ENCODE measurements at regions not wholly inside any gene's neighbourhood (a gene's known extent, or its start where the extent isn't known, plus 50 kb on each side); places are given as distances from the start of the nearest gene placed in this dataset.
A peak's percentile ranks its signal among the peaks of the same experiment; 100 is the strongest.

DNA sequence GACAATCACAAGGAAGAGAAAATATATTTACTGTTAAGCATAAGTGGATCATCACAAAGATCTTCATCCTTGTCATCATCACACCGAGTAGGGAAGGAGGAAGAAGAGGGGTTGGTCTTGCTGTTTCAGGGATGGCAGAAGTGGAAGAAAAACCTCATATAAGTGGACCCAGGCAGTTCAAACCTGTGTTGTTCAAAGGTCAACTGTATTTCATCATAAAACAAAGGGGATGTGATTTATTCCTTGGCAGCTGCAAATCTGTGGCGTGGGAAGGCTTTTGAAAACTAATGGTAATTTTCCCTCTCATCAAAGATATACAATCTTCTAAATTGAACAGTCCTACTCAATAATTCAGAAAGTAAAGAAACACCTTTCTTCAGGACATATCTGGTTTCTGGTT lies 129.9 kb upstream of the ABI3BP start:
- no peak for DNase-seq (ENCODE audit: low read depth, low spot score)
- H3K9me3 ChIP-seq (ENCODE audit: control insufficient read depth, insufficient read depth, low read length), result no peaks in the 10 kb centered on the region
- ChIA-PET POLR2A (no interaction called here), CTCF (no interaction called here)
- TF ChIP-seq, protein P1, sequence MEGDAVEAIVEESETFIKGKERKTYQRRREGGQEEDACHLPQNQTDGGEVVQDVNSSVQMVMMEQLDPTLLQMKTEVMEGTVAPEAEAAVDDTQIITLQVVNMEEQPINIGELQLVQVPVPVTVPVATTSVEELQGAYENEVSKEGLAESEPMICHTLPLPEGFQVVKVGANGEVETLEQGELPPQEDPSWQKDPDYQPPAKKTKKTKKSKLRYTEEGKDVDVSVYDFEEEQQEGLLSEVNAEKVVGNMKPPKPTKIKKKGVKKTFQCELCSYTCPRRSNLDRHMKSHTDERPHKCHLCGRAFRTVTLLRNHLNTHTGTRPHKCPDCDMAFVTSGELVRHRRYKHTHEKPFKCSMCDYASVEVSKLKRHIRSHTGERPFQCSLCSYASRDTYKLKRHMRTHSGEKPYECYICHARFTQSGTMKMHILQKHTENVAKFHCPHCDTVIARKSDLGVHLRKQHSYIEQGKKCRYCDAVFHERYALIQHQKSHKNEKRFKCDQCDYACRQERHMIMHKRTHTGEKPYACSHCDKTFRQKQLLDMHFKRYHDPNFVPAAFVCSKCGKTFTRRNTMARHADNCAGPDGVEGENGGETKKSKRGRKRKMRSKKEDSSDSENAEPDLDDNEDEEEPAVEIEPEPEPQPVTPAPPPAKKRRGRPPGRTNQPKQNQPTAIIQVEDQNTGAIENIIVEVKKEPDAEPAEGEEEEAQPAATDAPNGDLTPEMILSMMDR (IDR thresholded peaks at IDR 0.05; ENCODE audit: low read depth, low read length), result no peak
- no peak overlapping the region for H3K4me3 ChIP-seq (ENCODE audit: low read depth, low read length)
- no peaks in the 10 kb centered on the region for H3K27me3 ChIP-seq (ENCODE audit: control insufficient read depth, insufficient read depth, low read length)
- H3K27ac ChIP-seq (ENCODE audit: low read depth, low read length), result no peak overlapping the region

DNA sequence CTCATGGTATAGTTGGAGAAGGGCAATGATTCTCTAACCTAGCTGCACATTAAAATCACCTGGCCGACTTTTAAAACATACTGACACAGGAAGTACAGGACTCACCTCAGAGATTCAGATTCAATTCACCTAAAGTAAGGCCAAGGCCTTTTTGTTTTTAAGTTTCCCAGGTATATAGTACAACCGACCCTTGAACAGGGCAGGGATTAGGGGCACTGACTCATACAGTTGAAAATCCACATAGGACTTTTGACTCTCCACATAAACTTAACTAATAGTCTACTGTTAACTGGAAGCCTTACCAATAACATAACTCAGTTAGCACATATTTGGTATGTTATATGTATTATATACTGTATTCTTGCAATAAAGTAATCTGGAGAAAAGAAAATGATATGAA lies 129.5 kb upstream of the ABI3BP start:
- ChIA-PET CTCF (no interaction called here), POLR2A (no interaction called here)
- Histone ChIP-seq H3K4me3 (ENCODE audit: low read depth, low read length) (no peak overlapping the region), H3K9me3 (ENCODE audit: control insufficient read depth, insufficient read depth, low read length) (no peaks in the 10 kb centered on the region), H3K27ac (ENCODE audit: low read depth, low read length) (no peak overlapping the region), H3K27me3 (ENCODE audit: control insufficient read depth, insufficient read depth, low read length) (no peaks in the 10 kb centered on the region)
- TF ChIP-seq, protein P1 (IDR thresholded peaks at IDR 0.05; ENCODE audit: low read depth, low read length), result no peak
- no peak for DNase-seq (ENCODE audit: low read depth, low spot score)

DNA sequence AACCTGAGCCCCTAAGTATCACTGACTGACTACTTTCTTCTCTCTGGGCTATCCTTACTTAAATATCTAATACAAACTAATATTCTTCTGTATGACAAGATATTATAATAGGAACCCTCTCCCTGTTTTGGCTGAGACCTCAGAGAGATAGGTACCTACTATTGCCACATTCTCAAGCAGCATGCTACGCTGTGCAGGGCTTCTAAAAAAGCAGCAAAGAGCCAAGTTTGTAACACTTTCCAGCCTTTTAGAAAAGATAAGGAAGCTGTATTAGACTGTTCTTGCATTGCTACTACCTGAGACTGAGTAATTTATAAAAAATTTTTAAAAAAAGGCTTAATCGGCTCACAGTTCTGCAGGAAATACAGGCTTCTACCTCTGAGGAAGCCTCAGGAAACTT lies 126.8 kb upstream of the ABI3BP start:
- no peak for DNase-seq (ENCODE audit: low read depth, low spot score)
- CTCF ChIA-PET, result no interaction called here
- H3K27ac ChIP-seq (ENCODE audit: low read depth, low read length), result no peak overlapping the region
- TF ChIP-seq, protein P1 (IDR thresholded peaks at IDR 0.05; ENCODE audit: low read depth, low read length), result no peak
- H3K9me3 ChIP-seq (ENCODE audit: control insufficient read depth, insufficient read depth, low read length), result no peaks in the 10 kb centered on the region
- POLR2A ChIA-PET, result no interaction called here
- no peaks in the 10 kb centered on the region for H3K27me3 ChIP-seq (ENCODE audit: control insufficient read depth, insufficient read depth, low read length)
- H3K4me3 ChIP-seq (ENCODE audit: low read depth, low read length), result no peak overlapping the region

DNA sequence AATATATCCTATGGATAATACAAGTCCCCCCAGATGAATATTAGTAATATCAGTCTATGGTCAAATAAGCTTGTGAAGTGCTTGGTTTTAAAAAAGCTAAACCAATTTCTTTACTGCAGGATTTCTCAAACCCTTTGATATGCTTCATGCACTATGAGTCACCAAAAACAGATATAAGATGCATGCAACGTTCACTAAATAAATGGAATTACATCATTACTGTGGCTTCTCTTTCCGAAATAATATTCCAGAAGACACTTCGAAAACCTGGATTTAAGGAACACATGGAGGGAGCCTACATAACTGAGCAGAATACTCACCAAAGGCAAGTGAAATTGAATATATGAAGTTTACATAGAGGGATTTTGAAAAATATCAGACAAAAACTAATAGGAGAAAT lies 126.3 kb upstream of the ABI3BP start:
- TF ChIP-seq, protein P1 (IDR thresholded peaks at IDR 0.05; ENCODE audit: low read depth, low read length), result no peak
- Histone ChIP-seq H3K9me3 (ENCODE audit: control insufficient read depth, insufficient read depth, low read length) (no peaks in the 10 kb centered on the region), H3K27me3 (ENCODE audit: control insufficient read depth, insufficient read depth, low read length) (no peaks in the 10 kb centered on the region), H3K4me3 (ENCODE audit: low read depth, low read length) (no peak overlapping the region), H3K27ac (ENCODE audit: low read depth, low read length) (no peak overlapping the region)
- ChIA-PET POLR2A (no interaction called here), CTCF (no interaction called here)
- peak; percentile 43 for DNase-seq (ENCODE audit: low read depth, low spot score)

DNA sequence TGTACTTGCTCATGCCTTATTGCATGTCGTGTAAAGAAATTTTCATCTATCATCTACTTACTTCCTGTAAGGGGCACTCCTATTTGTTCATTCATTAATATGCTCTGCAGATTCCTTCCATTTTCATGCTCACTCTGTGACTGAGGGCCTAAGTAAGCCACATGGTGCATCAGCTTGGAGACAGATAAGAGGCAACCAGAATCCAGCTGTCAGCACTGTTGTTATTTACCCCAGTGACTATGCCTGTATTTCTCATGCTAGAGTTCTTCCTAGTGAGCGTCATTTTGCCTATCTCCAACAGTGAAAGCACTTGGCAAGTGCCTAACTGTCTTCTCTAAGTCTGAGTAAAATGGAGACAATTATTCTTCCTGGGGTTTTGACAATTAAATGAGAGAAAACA lies 124.8 kb upstream of the ABI3BP start:
- no peak for DNase-seq (ENCODE audit: low read depth, low spot score)

More for the DNA sequence above, 124.8 kb upstream of the ABI3BP start:
- Histone ChIP-seq H3K9me3 (ENCODE audit: control insufficient read depth, insufficient read depth, low read length) (no peaks in the 10 kb centered on the region), H3K27me3 (ENCODE audit: control insufficient read depth, insufficient read depth, low read length) (no peaks in the 10 kb centered on the region), H3K4me3 (ENCODE audit: low read depth, low read length) (no peak overlapping the region), H3K27ac (ENCODE audit: low read depth, low read length) (no peak overlapping the region)
- TF ChIP-seq, protein P1 (IDR thresholded peaks at IDR 0.05; ENCODE audit: low read depth, low read length), result no peak
- ChIA-PET POLR2A (no interaction called here), CTCF (no interaction called here)
